Parathyroid adenoma (tissue), 2 donors: ENCODE measurements at regions not wholly inside any gene's neighbourhood (a gene's known extent, or its start where the extent isn't known, plus 50 kb on each side); places are given as distances from the start of the nearest gene placed in this dataset.

ENCODE experiments used
- H2AFZ ChIP-seq: fragments of 300-600 bp; sonication (generic); one replicate; pipeline ENCODE4 v1.7.0; 2017; ENCODE audit warnings: antibody characterized with exemption, mild to moderate bottlenecking
- H3K27ac ChIP-seq: fragments of 300-600 bp; sonication (generic); one replicate; pipeline ENCODE4 v1.7.0; 2017
- H3K27me3 ChIP-seq: fragments of 300-600 bp; sonication (generic); one replicate; pipeline ENCODE4 v1.7.0; 2017; ENCODE audit warnings: low read length; ENCODE audit not compliant: control insufficient read depth, insufficient read depth
- H3K36me3 ChIP-seq: fragments of 300-600 bp; sonication (generic); one replicate; pipeline ENCODE4 v1.7.0; 2017; ENCODE audit warnings: low read length; ENCODE audit not compliant: control insufficient read depth, insufficient read depth
- H3K4me1 ChIP-seq: fragments of 300-600 bp; sonication (generic); one replicate; pipeline ENCODE4 v1.7.0; 2017; ENCODE audit warnings: control low read depth
- H3K4me2 ChIP-seq: fragments of 300-600 bp; sonication (generic); one replicate; pipeline ENCODE4 v1.7.0; 2017; ENCODE audit warnings: low read length
- H3K4me3 ChIP-seq: fragments of 300-600 bp; sonication (generic); one replicate; pipeline ENCODE4 v1.7.0; 2017; ENCODE audit warnings: low read depth, low read length
- H3K79me2 ChIP-seq: fragments of 300-600 bp; sonication (generic); one replicate; pipeline ENCODE4 v1.7.0; 2017; ENCODE audit warnings: control low read depth
- H3K9ac ChIP-seq: fragments of 300-600 bp; sonication (generic); one replicate; pipeline ENCODE4 v1.7.0; 2017; ENCODE audit warnings: mild to moderate bottlenecking
- H3K9me3 ChIP-seq: fragments of 300-600 bp; sonication (generic); one replicate; pipeline ENCODE4 v1.7.0; 2017; ENCODE audit warnings: low read length; ENCODE audit not compliant: control insufficient read depth
- TF ChIP-seq, protein P1 (sequence below): fragments of 300-600 bp; sonication (generic); IDR thresholded peaks from one replicate; pipeline ENCODE4 v1.7.0; 2017; ENCODE audit warnings: antibody characterized with exemption, mild to moderate bottlenecking
- donor health status: primary hyperparathyroidism.

DNA sequence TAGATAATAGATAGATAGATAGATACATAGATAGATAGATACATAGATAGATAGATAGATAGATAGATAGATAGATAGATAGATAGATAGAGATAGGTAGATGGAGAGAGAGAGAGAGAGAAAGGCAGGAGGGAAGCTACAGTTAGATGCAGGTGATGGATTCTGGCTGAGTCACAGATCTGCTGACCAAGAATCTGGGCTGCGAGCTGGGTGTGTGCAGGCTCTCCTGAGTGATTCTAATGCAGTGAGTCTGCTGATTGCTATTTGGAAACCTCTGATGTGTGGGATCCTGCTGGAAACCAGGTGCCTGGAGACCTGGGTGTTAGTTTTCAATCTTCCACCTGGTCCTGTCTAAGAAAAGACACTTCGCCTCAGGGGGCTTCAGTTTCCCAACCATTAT lies 1441.8 kb downstream of the TBC1D22A start:
- H2AFZ ChIP-seq: no peak overlapping the region
- no peaks in the 10 kb centered on the region for H3K9me3 ChIP-seq
- H3K79me2 ChIP-seq: no peaks in the 10 kb centered on the region
- no peaks in the 10 kb centered on the region for H3K4me1 ChIP-seq
- no peak overlapping the region for H3K4me3 ChIP-seq
- H3K9ac ChIP-seq: no peak overlapping the region
- H3K27ac ChIP-seq: no peak overlapping the region
- no peaks in the 10 kb centered on the region for H3K27me3 ChIP-seq
- no peaks in the 10 kb centered on the region for H3K36me3 ChIP-seq
- H3K4me2 ChIP-seq: no peak overlapping the region
- TF ChIP-seq, protein P1, sequence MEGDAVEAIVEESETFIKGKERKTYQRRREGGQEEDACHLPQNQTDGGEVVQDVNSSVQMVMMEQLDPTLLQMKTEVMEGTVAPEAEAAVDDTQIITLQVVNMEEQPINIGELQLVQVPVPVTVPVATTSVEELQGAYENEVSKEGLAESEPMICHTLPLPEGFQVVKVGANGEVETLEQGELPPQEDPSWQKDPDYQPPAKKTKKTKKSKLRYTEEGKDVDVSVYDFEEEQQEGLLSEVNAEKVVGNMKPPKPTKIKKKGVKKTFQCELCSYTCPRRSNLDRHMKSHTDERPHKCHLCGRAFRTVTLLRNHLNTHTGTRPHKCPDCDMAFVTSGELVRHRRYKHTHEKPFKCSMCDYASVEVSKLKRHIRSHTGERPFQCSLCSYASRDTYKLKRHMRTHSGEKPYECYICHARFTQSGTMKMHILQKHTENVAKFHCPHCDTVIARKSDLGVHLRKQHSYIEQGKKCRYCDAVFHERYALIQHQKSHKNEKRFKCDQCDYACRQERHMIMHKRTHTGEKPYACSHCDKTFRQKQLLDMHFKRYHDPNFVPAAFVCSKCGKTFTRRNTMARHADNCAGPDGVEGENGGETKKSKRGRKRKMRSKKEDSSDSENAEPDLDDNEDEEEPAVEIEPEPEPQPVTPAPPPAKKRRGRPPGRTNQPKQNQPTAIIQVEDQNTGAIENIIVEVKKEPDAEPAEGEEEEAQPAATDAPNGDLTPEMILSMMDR: no peak

DNA sequence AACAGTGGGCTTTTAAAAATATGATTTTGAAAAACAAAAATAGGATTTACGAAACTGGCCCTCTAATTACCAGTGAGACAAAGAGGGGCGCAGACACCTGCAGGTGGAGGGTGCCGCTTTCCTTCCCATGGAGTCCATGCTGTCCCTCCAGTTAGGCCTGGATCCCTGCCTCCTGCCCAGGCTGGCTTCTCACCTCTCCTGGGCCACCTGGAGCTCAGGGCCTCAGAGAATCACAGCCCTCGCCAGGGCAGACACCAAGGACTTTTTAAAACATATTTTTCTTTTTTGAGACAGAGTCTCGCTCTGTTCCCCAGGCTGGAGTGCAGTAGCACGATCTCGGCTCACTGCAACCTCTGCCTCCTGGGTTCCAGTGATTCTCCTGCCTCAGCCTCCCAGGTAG lies 1437.2 kb downstream of the TBC1D22A start:
- Histone ChIP-seq H3K27me3 (no peaks in the 10 kb centered on the region), H2AFZ (no peak overlapping the region), H3K79me2 (no peaks in the 10 kb centered on the region), H3K9ac (no peak overlapping the region), H3K27ac (no peak overlapping the region), H3K4me2 (no peak overlapping the region), H3K4me1 (no peaks in the 10 kb centered on the region), H3K36me3 (no peaks in the 10 kb centered on the region), H3K4me3 (no peak overlapping the region), H3K9me3 (no peaks in the 10 kb centered on the region)
- TF ChIP-seq, protein P1: no peak

DNA sequence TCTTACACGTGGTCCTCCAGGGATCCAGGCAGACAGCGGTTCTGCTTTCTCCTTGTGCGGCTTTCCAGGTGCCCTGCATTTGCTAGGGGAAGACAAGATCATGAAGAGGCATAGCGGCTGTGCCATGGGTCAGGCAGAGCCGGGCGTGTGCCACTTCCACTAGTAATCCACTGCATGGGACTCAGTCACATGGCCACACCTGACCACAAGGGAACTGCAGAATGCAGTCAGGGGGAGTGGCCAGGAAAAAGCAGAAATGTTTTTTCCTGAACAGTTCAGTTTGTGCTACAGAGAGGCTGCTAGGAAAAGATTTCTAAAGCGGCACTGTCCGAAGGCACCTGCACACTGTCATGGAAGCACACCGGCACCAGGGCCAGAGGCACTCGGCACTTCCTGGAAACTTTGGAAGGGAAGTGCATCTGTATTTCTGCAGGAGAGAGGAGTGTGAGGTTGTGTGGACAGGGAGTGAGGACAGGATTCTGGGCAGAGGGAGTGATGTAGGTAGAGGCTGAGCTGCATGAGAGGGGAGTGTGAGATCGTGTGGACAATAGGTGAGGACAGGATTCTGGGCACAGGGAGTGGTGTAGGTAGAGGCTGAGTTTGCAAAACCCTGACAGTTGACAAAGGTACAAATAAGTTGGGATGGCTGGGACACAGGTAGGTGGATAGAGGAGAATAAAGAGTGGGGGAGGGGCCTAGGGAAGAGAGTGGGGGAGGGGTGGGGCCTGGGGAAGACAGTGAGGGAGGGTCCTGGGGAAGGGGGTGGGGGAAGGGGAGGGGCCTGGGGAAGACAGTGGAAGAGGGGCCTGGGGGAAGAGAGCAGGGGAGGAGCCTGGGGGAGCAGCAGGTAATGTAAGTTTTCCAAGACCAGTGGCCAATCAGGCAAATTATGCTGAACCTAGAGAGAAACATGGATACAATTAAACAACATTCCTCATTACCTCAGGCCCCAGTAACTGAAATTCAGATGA lies 1436.3 kb downstream of the TBC1D22A start:
- no peak overlapping the region for H3K4me2 ChIP-seq
- H3K27ac ChIP-seq: no peak overlapping the region

DNA sequence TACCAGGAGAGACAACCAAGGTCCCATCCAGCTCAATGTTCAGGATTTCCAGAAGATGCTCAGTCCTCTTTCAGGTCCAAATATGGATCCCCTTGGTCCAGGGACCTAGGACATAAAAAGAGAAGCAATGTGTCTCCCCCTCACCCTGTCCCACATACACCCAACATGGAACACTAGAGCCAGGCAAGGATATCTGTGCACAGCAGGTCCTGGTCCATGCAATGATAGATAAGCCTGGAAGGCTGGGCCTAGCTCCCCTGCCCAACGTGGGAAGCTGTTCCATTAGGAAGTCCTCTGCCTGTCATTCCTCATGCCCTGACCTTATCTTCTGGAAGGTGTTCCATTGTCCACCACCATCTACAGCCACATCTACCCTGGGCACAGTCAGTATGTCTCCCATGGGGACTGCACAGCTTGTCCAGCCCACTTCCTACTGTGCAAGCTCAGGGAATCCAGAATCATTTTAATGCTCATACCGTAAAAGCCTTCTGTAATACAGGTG lies 1434.8 kb downstream of the TBC1D22A start:
- no peaks in the 10 kb centered on the region for H3K9me3 ChIP-seq
- H3K27ac ChIP-seq: no peak overlapping the region
- H3K4me1 ChIP-seq: no peaks in the 10 kb centered on the region
- H3K4me2 ChIP-seq: no peak overlapping the region
- no peaks in the 10 kb centered on the region for H3K36me3 ChIP-seq
- no peaks in the 10 kb centered on the region for H3K79me2 ChIP-seq
- H3K4me3 ChIP-seq: no peak overlapping the region
- no peak overlapping the region for H2AFZ ChIP-seq
- no peaks in the 10 kb centered on the region for H3K27me3 ChIP-seq
- TF ChIP-seq, protein P1: no peak
- no peak overlapping the region for H3K9ac ChIP-seq

More for the DNA sequence above, 1436.3 kb downstream of the TBC1D22A start:
- TF ChIP-seq, protein P1: no peak
- H3K4me1 ChIP-seq: no peaks in the 10 kb centered on the region
- H3K36me3 ChIP-seq: no peaks in the 10 kb centered on the region
- H3K79me2 ChIP-seq: no peaks in the 10 kb centered on the region
- H2AFZ ChIP-seq: no peak overlapping the region
- H3K27me3 ChIP-seq: no peaks in the 10 kb centered on the region
- no peak overlapping the region for H3K9ac ChIP-seq
- H3K4me3 ChIP-seq: no peak overlapping the region
- no peaks in the 10 kb centered on the region for H3K9me3 ChIP-seq
